HG03066 (cell line): ENCODE measurements at regions not wholly inside any gene's neighbourhood (a gene's known extent, or its start where the extent isn't known, plus 50 kb on each side); places are given as distances from the start of the nearest gene placed in this dataset.
"Not testable (repeated sequence)": the region's sequence is repeated elsewhere in the genome, so short reads cannot be mapped to it uniquely, and the experiment has no call there.

ENCODE experiments used
- ATAC-seq: cut with Tn5 transposase; IDR thresholded peaks from one replicate; pipeline ENCODE4 v1.9.1; 2021; ENCODE audit warnings: low read depth; ENCODE audit not compliant: unreplicated experiment

DNA sequence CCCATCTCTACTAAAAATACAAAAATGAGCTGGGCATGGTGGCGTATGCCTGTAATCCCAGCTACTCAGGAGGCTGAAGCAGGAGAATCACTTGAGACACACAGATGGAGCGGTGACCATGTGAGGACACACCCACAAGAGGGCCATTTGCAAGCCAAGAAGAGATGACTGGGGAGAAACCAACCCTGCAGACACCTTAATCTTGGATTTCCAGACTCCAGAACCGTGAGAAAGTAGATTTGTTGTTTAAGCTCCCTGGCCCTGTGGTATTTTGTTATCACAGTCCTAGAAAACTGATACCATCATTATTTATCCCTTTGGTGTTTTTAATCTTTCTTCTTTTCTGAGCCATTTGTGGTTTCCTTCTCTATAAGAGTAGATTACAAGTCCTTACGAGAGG is 88.6 kb upstream of the ID2 start:
- no peak for ATAC-seq

DNA sequence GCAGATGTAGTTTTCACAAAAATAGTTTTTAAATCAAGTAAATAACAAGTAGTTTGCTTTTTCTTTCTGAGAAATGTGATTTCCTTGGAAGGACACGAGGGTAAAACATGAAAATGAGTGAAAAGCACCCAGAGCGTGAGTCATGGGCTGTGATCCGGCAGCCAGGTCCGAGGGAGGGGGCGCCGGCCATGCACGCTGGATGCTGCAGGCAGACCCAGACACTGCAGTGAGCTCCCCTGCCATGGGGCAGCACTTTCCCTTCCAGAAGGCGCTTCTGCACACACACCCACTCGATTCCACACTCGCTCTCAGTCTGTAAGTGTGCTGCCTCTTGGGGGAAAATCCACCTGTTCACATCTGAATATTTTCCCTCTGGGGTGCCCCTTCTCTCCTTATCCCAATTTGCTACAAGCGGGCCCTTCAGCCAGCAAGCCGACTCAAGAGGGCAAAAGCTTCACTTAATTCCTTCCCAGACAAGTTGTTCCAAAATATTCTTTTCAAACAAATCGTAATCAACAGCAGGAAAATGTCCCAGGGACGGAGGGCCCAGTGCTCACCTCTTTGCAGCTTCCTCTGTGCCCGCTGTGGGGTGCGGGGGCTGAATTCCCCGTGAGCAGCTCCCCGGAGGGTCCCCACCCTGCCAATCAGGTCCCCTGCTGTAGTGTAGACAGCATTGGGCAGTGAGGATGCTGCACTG is 87.0 kb upstream of the ID2 start:
- ATAC-seq = no peak

DNA sequence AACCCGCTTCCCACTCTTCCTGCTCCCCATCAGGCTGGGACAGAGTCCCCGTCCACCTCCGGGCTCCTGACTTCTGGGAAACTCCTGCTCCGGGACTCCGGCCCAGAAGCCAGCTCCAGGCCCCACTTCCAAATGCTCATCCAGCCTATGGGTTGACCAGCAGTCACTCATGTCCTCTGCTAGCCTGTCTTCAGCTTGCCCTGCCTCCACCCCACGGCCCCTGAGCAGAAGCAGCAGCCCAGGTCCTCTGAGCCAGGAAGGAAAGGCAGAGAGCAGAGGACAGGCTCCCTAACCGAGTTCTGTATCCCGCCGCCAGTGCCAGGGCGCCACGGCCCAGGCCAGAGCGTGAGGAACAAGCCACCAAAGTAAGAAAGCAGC is 86.4 kb upstream of the ID2 start:
- no peak for ATAC-seq

DNA sequence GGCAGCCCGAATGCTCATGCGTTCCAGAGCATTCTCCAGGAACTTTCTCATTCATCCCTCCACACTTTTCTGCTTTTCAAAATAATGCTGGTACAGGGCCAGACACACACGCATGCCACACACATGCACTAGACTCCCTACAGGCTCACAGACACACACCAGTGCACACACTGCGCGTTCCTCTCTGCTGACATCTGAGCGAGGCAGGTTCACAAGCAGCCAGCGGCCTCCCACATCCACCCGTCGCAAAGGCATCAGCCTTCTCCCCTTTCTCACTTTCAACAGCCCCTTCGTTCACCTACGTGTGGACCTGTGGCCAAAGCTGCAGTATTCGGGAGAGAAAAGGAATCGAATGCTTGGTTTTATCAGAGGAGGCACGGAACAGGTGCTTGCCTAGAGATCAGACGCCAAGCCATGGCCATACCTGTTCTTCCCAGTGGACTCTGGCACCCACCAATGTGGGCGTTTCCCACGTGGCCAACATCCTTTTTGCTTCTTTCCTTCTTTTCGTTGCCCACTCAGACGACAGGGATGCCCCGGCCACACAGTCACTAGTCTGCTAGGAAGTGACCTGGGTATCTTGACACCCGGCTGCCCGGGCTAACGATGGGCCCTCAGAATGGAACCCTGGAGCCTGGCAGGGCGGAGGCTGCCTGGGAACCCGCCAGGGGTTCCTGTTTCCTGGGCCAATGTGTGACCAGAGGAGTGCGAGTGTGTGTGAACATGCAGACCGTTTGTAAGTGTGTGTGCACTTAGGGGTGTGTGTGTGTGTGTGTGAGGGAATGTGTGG is 85.8 kb upstream of the ID2 start:
- no peak for ATAC-seq

GRCh38 chr2:8597094-8597493 is 84.8 kb upstream of the ID2 start:
- no peak for ATAC-seq

GRCh38 chr2:8597559-8598225 is 84.2 kb upstream of the ID2 start:
- ATAC-seq = no peak

- no peak for ATAC-seq
Observed at GRCh38 chr2:8598295-8599165, 83.3 kb upstream of the ID2 start.

- no peak for ATAC-seq
Observed at GRCh38 chr2:8599421-8600242, 82.2 kb upstream of the ID2 start.

GRCh38 chr2:8600456-8600855 is 81.4 kb upstream of the ID2 start:
- no peak for ATAC-seq

- ATAC-seq = no peak
Observed at GRCh38 chr2:8602809-8603208, 79.0 kb upstream of the ID2 start.

- ATAC-seq = not testable (repeated sequence)
Observed at GRCh38 chr2:8603356-8603755, 78.5 kb upstream of the ID2 start.

DNA sequence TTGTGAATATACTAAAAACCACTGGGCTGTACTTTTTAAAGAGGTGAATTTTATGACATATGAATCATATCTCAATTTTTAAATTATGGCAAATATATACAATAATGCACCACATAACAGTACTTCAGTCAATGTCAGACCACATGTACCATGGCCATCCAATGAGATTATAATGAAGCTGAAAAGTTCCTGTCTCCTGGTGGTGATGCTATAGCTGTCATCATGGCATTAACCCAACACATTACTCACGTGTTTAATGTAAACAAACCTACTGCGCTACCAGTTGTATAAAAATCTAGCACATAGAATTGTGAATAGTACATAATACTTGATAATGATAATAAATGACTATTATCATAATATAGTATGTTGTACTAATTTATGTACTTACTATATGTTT is 77.6 kb upstream of the ID2 start:
- no peak for ATAC-seq

- ATAC-seq = no peak
Observed at GRCh38 chr2:8605351-8606065, 76.3 kb upstream of the ID2 start.

GRCh38 chr2:8606226-8606625 is 75.6 kb upstream of the ID2 start:
- ATAC-seq = peak; percentile 97

- ATAC-seq = peak; percentile 3
Observed at GRCh38 chr2:8606649-8607550, 75.0 kb upstream of the ID2 start.

GRCh38 chr2:8607606-8608005 is 74.2 kb upstream of the ID2 start:
- ATAC-seq = no peak

DNA sequence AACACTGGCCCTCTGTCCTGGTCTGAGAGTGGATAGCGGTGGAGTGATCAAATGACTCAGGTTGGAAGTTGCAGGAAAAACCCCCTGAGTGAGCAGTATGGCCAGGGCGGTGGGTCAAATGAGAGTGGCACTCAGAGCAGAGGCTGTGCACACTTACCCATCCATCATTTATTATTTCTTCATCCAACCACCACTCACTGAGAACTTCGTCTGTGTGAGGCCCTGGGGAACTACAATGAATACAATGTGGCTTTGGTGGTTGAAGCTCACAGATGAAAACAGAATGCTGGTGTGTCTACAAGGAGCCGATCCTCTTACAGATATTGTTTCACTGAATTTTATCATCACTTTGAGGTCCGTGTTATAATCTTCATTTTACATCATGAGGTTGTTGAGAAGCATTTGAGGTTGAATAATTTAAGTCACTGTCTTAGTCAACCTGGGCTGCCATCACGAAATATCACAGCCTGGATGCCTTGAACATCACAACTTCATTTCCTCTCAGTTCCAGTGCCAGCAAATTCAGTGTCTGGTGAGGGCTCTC is 73.4 kb upstream of the ID2 start:
- no peak for ATAC-seq

- ATAC-seq = no peak
Observed at GRCh38 chr2:8609357-8609811, 72.5 kb upstream of the ID2 start.
